Limb (tissue), 2 donors: ENCODE measurements at regions not wholly inside any gene's neighbourhood (a gene's known extent, or its start where the extent isn't known, plus 50 kb on each side); places are given as distances from the start of the nearest gene placed in this dataset.
A peak's percentile ranks its signal among the peaks of the same experiment; 100 is the strongest.

Experiments
- DNase-seq, 2 donors: peaks; one replicate each; pipeline ENCODE4 v3.0.0-alpha.2; 2016; ENCODE audit errors: extremely low spot score in 2 of 2

DNA sequence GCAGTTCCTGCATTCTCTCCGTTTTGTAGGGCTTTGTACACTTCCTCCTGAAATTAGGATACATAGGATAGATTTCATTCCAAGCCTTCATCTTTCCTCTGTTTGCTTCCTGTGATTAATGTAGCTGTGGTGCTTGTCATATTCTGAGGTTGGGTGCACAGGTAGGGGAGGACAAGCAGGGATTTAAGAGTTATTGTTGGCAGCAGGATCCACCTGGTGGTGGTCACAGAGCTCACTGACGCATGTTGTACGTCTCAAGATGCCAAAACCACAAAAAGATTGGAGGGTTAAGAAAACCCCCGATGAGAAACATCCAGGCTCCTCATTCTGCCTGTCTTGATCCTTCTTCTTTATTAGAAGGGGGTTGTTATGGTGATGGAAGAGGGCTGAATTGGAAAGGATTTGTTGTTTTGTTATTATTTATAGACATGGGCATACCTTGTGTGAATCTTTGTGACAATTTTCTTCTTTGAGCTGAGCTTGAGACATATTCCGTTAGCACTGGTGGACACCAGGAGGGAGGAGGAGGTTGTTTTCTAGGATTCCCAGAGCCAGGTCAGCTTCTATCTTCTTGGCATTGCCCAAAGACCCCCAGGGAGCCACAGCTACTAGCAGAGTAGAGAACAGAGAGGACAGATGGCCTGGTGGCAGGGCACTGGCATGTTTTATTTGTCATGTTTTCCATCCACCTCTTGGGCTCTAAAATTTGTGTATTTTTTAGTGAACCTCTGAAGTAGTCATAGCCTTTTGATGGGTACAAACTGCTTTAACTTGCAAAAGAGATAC, 57.7 kb upstream of the LARS2 start:
- DNase-seq, result no peak

- no peak for DNase-seq
Measured at GRCh38 chr3:45332493-45332892, 55.9 kb upstream of the LARS2 start.

GRCh38 chr3:45332901-45333407, 55.4 kb upstream of the LARS2 start:
- DNase-seq, result no peak

DNA sequence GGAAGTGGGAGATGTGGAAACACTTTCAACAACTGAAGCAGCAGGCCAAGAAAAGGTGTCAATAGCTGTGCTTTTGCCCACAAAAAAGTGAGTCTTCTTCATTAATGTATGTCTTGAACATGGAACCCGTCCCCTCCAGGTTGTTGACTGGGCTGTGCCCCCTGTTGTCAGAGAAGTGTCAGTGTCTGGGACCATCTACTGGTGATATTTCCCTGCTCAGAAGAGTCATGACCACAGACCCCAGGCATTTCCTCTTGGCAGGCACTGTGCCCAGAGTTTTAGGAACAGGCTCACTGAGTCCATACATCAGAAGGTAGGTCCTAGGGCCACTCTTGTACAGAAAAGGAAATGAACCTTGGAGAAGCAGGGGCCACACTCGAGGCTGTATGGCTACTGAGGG, 54.8 kb upstream of the LARS2 start:
- DNase-seq, result no peak

GRCh38 chr3:45337839-45338470, 50.4 kb upstream of the LARS2 start:
- DNase-seq, result peak in 1 of 2 donors; percentile 40
